ENCODE measurements at regions not wholly inside any gene's neighbourhood (a gene's known extent, or its start where the extent isn't known, plus 50 kb on each side); places are given as distances from the start of the nearest gene placed in this dataset.
A peak's percentile ranks its signal among the peaks of the same experiment; 100 is the strongest.

DNA sequence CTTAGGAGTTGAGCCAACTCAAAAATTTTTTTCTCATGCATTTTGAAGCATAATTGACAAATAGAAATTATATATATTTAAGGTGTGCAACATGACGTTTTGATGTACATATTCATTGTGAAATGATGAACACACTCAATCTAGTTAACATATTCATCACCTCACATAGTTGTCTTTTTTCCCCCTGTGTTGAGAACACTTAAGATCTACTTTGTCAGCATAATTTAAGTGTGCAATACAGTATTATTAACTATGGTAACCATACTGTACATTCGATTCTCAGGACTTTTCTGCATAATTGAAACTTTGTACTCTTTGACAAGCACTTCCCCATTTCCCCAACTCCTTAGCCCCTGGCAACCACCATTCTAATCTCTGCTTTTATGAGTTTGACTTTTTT lies 192.2 kb upstream of the ZKSCAN2 start:
- TF ChIP-seq, protein P1, sequence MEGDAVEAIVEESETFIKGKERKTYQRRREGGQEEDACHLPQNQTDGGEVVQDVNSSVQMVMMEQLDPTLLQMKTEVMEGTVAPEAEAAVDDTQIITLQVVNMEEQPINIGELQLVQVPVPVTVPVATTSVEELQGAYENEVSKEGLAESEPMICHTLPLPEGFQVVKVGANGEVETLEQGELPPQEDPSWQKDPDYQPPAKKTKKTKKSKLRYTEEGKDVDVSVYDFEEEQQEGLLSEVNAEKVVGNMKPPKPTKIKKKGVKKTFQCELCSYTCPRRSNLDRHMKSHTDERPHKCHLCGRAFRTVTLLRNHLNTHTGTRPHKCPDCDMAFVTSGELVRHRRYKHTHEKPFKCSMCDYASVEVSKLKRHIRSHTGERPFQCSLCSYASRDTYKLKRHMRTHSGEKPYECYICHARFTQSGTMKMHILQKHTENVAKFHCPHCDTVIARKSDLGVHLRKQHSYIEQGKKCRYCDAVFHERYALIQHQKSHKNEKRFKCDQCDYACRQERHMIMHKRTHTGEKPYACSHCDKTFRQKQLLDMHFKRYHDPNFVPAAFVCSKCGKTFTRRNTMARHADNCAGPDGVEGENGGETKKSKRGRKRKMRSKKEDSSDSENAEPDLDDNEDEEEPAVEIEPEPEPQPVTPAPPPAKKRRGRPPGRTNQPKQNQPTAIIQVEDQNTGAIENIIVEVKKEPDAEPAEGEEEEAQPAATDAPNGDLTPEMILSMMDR (conservative IDR thresholded peaks at IDR 0.05; ENCODE audit: low read depth, low read length): no peak
- TF ChIP-seq MAFK (IDR thresholded peaks at IDR 0.05; ENCODE audit: low read depth, low read length) (peak; percentile 53), FOS (IDR thresholded peaks at IDR 0.05; ENCODE audit: low read depth, low read length) (no peak)
